ENCODE measurements at regions not wholly inside any gene's neighbourhood (a gene's known extent, or its start where the extent isn't known, plus 50 kb on each side); places are given as distances from the start of the nearest gene placed in this dataset.

DNA sequence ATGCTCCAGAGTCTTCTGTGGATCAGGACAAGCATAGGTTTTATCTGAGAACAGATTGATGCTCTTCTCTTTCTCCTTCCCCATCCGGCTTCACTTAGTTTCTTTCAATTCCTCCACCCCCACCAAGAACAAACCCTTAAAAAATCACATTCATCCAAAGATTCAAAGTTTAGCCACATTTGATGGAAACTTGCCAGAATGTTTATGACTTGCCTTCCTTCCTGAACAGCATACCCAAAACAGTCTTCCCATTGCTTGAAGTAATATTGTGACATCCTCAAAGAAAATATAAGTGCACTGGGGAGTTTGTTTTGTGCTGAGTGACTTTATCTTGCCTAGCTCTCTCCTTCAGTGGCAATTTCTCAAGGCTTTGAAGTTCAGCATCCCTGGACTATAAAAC is 83.0 kb downstream of the MAGEB17 start:
- no peaks in the 10 kb centered on the region for H3K9me3 ChIP-seq
- no peak overlapping the region for H3K27ac ChIP-seq
- no peaks in the 10 kb centered on the region for H3K4me1 ChIP-seq
- intact Hi-C loops (cut with DNase I) = no loop called here
- no peaks in the 10 kb centered on the region for H3K36me3 ChIP-seq
- ATAC-seq (no peak), DNase-seq (no peak)
- H3K4me3 ChIP-seq = no peak overlapping the region
- H3K27me3 ChIP-seq = peaks cover 0 to 11% of the 10 kb centered on the region in 2 donors
- TF ChIP-seq, protein P1, sequence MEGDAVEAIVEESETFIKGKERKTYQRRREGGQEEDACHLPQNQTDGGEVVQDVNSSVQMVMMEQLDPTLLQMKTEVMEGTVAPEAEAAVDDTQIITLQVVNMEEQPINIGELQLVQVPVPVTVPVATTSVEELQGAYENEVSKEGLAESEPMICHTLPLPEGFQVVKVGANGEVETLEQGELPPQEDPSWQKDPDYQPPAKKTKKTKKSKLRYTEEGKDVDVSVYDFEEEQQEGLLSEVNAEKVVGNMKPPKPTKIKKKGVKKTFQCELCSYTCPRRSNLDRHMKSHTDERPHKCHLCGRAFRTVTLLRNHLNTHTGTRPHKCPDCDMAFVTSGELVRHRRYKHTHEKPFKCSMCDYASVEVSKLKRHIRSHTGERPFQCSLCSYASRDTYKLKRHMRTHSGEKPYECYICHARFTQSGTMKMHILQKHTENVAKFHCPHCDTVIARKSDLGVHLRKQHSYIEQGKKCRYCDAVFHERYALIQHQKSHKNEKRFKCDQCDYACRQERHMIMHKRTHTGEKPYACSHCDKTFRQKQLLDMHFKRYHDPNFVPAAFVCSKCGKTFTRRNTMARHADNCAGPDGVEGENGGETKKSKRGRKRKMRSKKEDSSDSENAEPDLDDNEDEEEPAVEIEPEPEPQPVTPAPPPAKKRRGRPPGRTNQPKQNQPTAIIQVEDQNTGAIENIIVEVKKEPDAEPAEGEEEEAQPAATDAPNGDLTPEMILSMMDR (IDR thresholded peaks at IDR 0.05) = no peak

- H3K36me3 ChIP-seq = no peaks in the 10 kb centered on the region
- TF ChIP-seq, protein P1 (IDR thresholded peaks at IDR 0.05) = no peak
- no peaks in the 10 kb centered on the region for H3K4me1 ChIP-seq
- no peaks in the 10 kb centered on the region for H3K9me3 ChIP-seq
- peaks cover 0 to 11% of the 10 kb centered on the region in 2 donors for H3K27me3 ChIP-seq
- H3K27ac ChIP-seq = no peak overlapping the region
- intact Hi-C loops (cut with DNase I) = no loop called here
- DNase-seq = no peak
- ATAC-seq = no peak
- H3K4me3 ChIP-seq = no peak overlapping the region
These were observed 84.5 kb downstream of the MAGEB17 start for GRCh38 chrX:16251782-16252181.

DNA sequence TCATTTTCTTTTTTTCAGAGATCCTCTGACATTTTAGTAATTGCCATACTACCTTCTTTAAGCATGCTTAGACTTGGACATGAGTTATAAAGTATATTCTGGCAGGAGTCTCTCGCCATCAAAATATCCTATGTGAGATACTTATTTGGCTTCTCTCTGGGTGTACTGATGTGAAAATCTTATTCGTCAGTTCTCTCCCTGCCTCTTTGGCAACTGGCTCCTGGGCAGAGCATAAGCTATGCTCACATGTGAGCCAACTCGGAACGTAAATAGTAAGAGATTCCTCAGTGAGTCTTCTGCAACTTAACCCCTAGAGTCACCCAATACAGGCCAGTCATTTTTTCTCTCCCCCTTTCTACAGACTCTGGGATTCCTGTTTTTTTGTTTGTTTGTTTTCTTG is 91.6 kb downstream of the MAGEB17 start:
- intact Hi-C loops (cut with DNase I) = no loop called here
- TF ChIP-seq, protein P1 (IDR thresholded peaks at IDR 0.05) = no peak
- no peak for ATAC-seq
- Histone ChIP-seq H3K9me3 (no peaks in the 10 kb centered on the region), H3K27me3 (peaks cover 0 to 5% of the 10 kb centered on the region in 2 donors), H3K36me3 (no peaks in the 10 kb centered on the region), H3K4me1 (no peaks in the 10 kb centered on the region), H3K27ac (no peak overlapping the region), H3K4me3 (no peak overlapping the region)
- peak in 1 of 4 donors; percentile 3 for DNase-seq

DNA sequence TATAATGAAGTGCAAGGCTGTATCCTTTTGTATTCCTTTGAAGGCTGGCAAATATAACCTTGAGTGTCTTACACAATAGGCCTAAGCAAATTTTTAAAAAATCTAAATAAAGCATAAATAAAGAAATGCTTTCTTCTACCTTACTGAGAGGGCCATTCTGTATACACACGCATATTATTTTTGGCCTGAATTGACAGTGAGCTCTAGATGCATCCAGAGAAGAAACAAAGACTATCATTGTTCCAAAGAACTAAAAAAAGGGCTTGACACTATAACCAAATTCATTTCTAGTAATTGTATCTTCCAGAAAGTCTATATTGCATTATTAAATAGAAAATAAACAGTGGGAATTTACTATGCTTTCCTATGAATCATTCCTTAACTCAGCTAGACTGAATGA is 100.2 kb downstream of the MAGEB17 start:
- TF ChIP-seq, protein P1 (IDR thresholded peaks at IDR 0.05) = no peak
- Histone ChIP-seq H3K27ac (no peak overlapping the region), H3K4me3 (no peak overlapping the region), H3K27me3 (no peaks in the 10 kb centered on the region), H3K4me1 (no peaks in the 10 kb centered on the region), H3K36me3 (no peaks in the 10 kb centered on the region), H3K9me3 (peaks cover 0 to 4% of the 10 kb centered on the region in 2 donors)
- no peak for DNase-seq
- intact Hi-C loops (cut with DNase I) = no loop called here
- no peak for ATAC-seq

GRCh38 chrX:16268206-16268605 is 100.9 kb downstream of the MAGEB17 start:
- ATAC-seq (no peak), DNase-seq (no peak)
- Histone ChIP-seq H3K9me3 (peaks cover 0 to 4% of the 10 kb centered on the region in 2 donors), H3K4me1 (no peaks in the 10 kb centered on the region), H3K27ac (no peak overlapping the region), H3K27me3 (no peaks in the 10 kb centered on the region), H3K36me3 (no peaks in the 10 kb centered on the region), H3K4me3 (no peak overlapping the region)
- intact Hi-C loops (cut with DNase I) = no loop called here
- TF ChIP-seq, protein P1 (IDR thresholded peaks at IDR 0.05) = no peak

All from left lung (tissue), 4 donors.